Heart right ventricle (tissue), 16 donors: ENCODE measurements at regions not wholly inside any gene's neighbourhood (a gene's known extent, or its start where the extent isn't known, plus 50 kb on each side); places are given as distances from the start of the nearest gene placed in this dataset.

Experiments used
- ATAC-seq, 8 donors: fragments of 200-7000 bp; cut with Tn5 transposase; one replicate each; pipeline ENCODE4 v1.9.1; 2020; ENCODE audit warnings: mild to moderate bottlenecking in 8 of 8, moderate library complexity in 8 of 8, moderate number of reproducible peaks in 1 of 8
- DNase-seq, 2 donors: peaks; one replicate each; pipeline ENCODE4 v3.0.0-alpha.2; 2020
- H3K27ac ChIP-seq, 10 donors: fragments of 200-600 bp; sonication (generic) in 2 of 10; one replicate each; pipeline versions ENCODE4 v1.5.0 to v1.8.0; 2020 to 2022; ENCODE audit warnings: mild to moderate bottlenecking in 3 of 10
- H3K27me3 ChIP-seq, 7 donors: fragments of 200-600 bp; one replicate each; pipeline ENCODE4 v1.8.0; 2021 to 2022; ENCODE audit warnings: mild to moderate bottlenecking in 2 of 7
- H3K36me3 ChIP-seq, 9 donors: fragments of 200-600 bp; sonication (generic) in 1 of 9; one replicate each; pipeline versions ENCODE4 v1.5.0 to v1.8.0; 2020 to 2022; ENCODE audit warnings: mild to moderate bottlenecking in 2 of 9
- H3K4me1 ChIP-seq, 9 donors: fragments of 200-600 bp; sonication (generic) in 1 of 9; one replicate each; pipeline versions ENCODE4 v1.5.0 to v1.8.0; 2020 to 2022; ENCODE audit warnings: mild to moderate bottlenecking in 4 of 9
- H3K4me3 ChIP-seq, 10 donors: fragments of 200-600 bp; sonication (generic) in 2 of 10; one replicate each; pipeline versions ENCODE4 v1.5.0 to v1.8.0; 2020 to 2022; ENCODE audit warnings: mild to moderate bottlenecking in 7 of 10, moderate library complexity in 2 of 10
- H3K9me3 ChIP-seq, 11 donors: fragments of 200-600 bp in 10 of 11; sonication (generic) in 2 of 11; one replicate each; pipeline versions ENCODE4 v1.5.0 to v1.8.0; 2013 to 2022; ENCODE audit warnings: mild to moderate bottlenecking in 2 of 11, control low read depth in 1 of 11, moderate library complexity in 1 of 11
- CTCF ChIP-seq, 9 donors: fragments of 200-600 bp; sonication (generic) in 2 of 9; IDR thresholded peaks; one replicate each; pipeline versions ENCODE4 v1.5.0 to v1.8.0; 2021 to 2022; ENCODE audit warnings: antibody characterized with exemption in 9 of 9, mild to moderate bottlenecking in 5 of 9, moderate library complexity in 1 of 9
- WGBS, 2 donors: extraction: QIAGEN DNeasy Blood & Tissue Kit; methylation state at CpG; one replicate each; pipeline ENCODE4 v1.1.7; 2013; ENCODE audit warnings: inconsistent platforms in 1 of 2; 5-methylcytosine and 5-hydroxymethylcytosine counted together
- intact Hi-C, 10 donors: fragments of 100-400 bp; cut with DNase I; formaldehyde crosslinking; loops; one replicate each; pipeline versions ENCODE4 v1.11.1 to v1.14.2; 2022
- donor health status: Arrhythmogenic right ventricular cardiomyopathy.
- donor health status: ischemic (EF 13 %, LVEDD 7.1; RV severe dilation, severe dysfunction).
- donor health status: healthy with polysubstance abuse.
- donor health status: DM: no; HTN: yes; CAD: no.
- donor health status: DM: no; HTN: no; CAD: no.
- donor health status: ischemic (EF 25% LVEDD 6.9; RV normal size, moderate dysfunction).
- donor health status: ischemic (EF 25% LVEDD 5.7; RV mildly dilated, moderate dysfunction).
- donor health status: healthy.
- donor health status: DM: yes; HTN: yes; CAD: no.
- donor health status: Ischemic cardiomyopathy.
- donor health status: ischemic (EF 35%, LVEDD 5.7; RV mildly dilated, moderate dysfunction).
- donor health status: nonischemic (EF 11% LVEDD 7.7; RV severe dilation, severe dysfunction).
- donor health status: DM: yes; HTN: yes; CAD: no.
- donor health status: PGD.
- donor health status: ischemic (EF 29% LVEDD 5.4; RV normal size, mild dysfunction).
- donor health status: nonischemic (EF 23%, LVEDD 6.1; RV moderate dilation, normal function).

GRCh38 chr22:49152939-49153770 lies 674.5 kb downstream of the BRD1 start:
- Histone ChIP-seq H3K27ac (no peak overlapping the region), H3K36me3 (no peaks in the 10 kb centered on the region), H3K4me3 (no peak overlapping the region), H3K9me3 (no peaks in the 10 kb centered on the region), H3K27me3 (peaks cover 0 to 49% (median 28%) of the 10 kb centered on the region in 7 donors), H3K4me1 (no peaks in the 10 kb centered on the region)
- WGBS, 2 donors, result 73 to 80% methylated on average over 20 of the region's 20 CpGs
- ATAC-seq (no peak), DNase-seq (no peak)
- TF ChIP-seq CTCF (IDR thresholded peaks at IDR 0.05), result no peak
- intact Hi-C loops, result no loop called here

GRCh38 chr22:49152127-49152938 lies 675.3 kb downstream of the BRD1 start:
- Histone ChIP-seq H3K36me3 (no peaks in the 10 kb centered on the region), H3K27ac (no peak overlapping the region), H3K27me3 (peaks cover 0 to 56% (median 28%) of the 10 kb centered on the region in 7 donors), H3K4me1 (no peaks in the 10 kb centered on the region), H3K4me3 (no peak overlapping the region), H3K9me3 (no peaks in the 10 kb centered on the region)
- 10 to 22% methylated on average over 13 of the region's 13 CpGs for WGBS, 2 donors
- DNase-seq, result no peak
- no peak for TF ChIP-seq CTCF (IDR thresholded peaks at IDR 0.05)
- no peak for ATAC-seq
- intact Hi-C loops, result no loop called here

GRCh38 chr22:49151256-49152126 lies 676.2 kb downstream of the BRD1 start:
- Histone ChIP-seq H3K9me3 (no peaks in the 10 kb centered on the region), H3K27ac (no peak overlapping the region), H3K27me3 (peaks cover 0 to 55% (median 28%) of the 10 kb centered on the region in 7 donors), H3K4me3 (no peak overlapping the region), H3K36me3 (no peaks in the 10 kb centered on the region), H3K4me1 (no peaks in the 10 kb centered on the region)
- TF ChIP-seq CTCF (IDR thresholded peaks at IDR 0.05), result no peak
- intact Hi-C loops, result no loop called here
- no peak for DNase-seq
- 51 to 58% methylated on average over 24 of the region's 24 CpGs for WGBS, 2 donors
- no peak for ATAC-seq

- H3K4me1 ChIP-seq, result no peaks in the 10 kb centered on the region
- ATAC-seq (no peak), DNase-seq (no peak)
- 76 to 79% methylated on average over 18 of the region's 18 CpGs for WGBS, 2 donors
- H3K4me3 ChIP-seq, result no peak overlapping the region
- peaks cover 0 to 51% (median 28%) of the 10 kb centered on the region in 7 donors for H3K27me3 ChIP-seq
- H3K9me3 ChIP-seq, result peaks cover 0 to 4% (median 0%) of the 10 kb centered on the region in 11 donors
- H3K27ac ChIP-seq, result no peak overlapping the region
- H3K36me3 ChIP-seq, result no peaks in the 10 kb centered on the region
- intact Hi-C loops, result no loop called here
- no peak for TF ChIP-seq CTCF (IDR thresholded peaks at IDR 0.05)
These were observed 676.9 kb downstream of the BRD1 start for GRCh38 chr22:49150801-49151221.
